AG10803 (cell line): ENCODE measurements at regions not wholly inside any gene's neighbourhood (a gene's known extent, or its start where the extent isn't known, plus 50 kb on each side); places are given as distances from the start of the nearest gene placed in this dataset.

ENCODE experiments used
- DNase-seq: peaks from one replicate; pipeline ENCODE4 v3.0.0; 2010; ENCODE audit warnings: low read depth
- H3K4me3 ChIP-seq: 2 replicates; pipeline ENCODE4 v1.5.1; 2011; ENCODE audit warnings: mild to moderate bottlenecking, low read length, control low read depth
- TF ChIP-seq, protein P1 (sequence below): conservative IDR thresholded peaks from 2 replicates; pipeline ENCODE4 v1.5.1; 2011; ENCODE audit warnings: mild to moderate bottlenecking, low read length, control low read depth, inconsistent platforms

GRCh38 chr6:77204555-77204954 lies 258.7 kb downstream of the HTR1B start:
- H3K4me3 ChIP-seq, result no peak overlapping the region
- TF ChIP-seq, protein P1, sequence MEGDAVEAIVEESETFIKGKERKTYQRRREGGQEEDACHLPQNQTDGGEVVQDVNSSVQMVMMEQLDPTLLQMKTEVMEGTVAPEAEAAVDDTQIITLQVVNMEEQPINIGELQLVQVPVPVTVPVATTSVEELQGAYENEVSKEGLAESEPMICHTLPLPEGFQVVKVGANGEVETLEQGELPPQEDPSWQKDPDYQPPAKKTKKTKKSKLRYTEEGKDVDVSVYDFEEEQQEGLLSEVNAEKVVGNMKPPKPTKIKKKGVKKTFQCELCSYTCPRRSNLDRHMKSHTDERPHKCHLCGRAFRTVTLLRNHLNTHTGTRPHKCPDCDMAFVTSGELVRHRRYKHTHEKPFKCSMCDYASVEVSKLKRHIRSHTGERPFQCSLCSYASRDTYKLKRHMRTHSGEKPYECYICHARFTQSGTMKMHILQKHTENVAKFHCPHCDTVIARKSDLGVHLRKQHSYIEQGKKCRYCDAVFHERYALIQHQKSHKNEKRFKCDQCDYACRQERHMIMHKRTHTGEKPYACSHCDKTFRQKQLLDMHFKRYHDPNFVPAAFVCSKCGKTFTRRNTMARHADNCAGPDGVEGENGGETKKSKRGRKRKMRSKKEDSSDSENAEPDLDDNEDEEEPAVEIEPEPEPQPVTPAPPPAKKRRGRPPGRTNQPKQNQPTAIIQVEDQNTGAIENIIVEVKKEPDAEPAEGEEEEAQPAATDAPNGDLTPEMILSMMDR, result no peak
- DNase-seq, result no peak

DNA sequence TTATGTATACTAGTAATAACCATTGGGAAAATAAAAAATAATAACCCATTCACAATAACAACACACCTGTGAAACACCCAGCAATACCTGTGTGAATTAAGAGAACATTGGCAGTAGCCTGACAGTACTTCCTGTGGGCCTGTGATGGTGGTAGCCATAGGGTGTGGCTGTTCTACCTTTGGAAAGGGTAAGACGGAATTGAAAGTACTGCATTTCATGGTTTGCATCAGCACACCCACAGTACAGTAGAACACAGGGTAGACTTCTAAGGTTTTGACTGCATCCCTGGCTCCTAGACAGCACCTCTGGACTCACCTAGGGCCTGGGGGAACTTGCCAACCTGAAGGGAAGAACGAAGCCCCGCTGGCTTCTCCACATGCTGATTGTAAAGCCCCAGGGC lies 279.8 kb downstream of the HTR1B start:
- no peak for DNase-seq
- TF ChIP-seq, protein P1, result no peak
- H3K4me3 ChIP-seq, result no peak overlapping the region

DNA sequence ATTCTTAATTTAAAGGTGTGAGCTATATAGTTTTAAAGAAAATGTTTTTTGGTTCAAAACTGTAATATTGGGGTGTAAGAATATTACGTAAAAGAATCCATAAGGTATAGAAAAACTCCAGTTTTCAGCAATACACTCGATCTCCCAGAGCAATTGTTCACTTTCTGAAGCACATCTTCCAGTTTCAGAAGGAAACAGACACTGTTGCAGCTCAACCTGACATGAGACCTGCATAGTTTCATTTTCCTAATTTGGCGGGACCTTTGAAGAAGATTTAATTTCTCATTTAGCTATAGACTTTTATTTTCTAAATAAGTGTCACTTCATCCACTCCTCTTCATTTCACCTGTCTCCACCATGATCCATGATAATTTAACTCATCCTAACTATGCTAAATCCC lies 281.5 kb downstream of the HTR1B start:
- no peak for DNase-seq
- no peak overlapping the region for H3K4me3 ChIP-seq
- TF ChIP-seq, protein P1, result no peak

GRCh38 chr6:77180326-77180725 lies 283.0 kb downstream of the HTR1B start:
- no peak overlapping the region for H3K4me3 ChIP-seq
- no peak for DNase-seq
- TF ChIP-seq, protein P1, result no peak

DNA sequence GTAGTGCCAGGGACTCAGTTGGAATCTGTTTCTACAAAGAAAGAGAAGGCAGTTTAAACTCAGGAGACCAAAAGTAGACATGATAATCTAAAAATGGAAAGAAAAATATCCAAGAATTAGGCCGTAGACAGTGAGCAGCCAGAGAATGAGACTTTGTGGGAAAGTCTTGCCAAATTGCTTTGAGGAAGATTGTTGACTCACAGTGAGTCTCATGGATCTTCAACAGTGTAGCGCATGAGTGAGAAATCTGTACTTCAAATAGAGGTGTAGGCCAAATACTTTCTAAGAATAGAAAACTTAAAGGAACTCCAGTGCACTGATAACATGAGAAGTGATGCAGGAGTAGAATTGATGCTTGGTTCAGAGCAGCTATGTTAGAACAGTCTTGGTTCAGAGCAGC lies 284.5 kb downstream of the HTR1B start:
- TF ChIP-seq, protein P1, result no peak
- DNase-seq, result peak; percentile 59
- H3K4me3 ChIP-seq, result no peak overlapping the region

- no peak overlapping the region for H3K4me3 ChIP-seq
- DNase-seq, result no peak
- TF ChIP-seq, protein P1, result no peak
Observed at GRCh38 chr6:77177470-77177869, 285.8 kb downstream of the HTR1B start.

GRCh38 chr6:77173472-77174074 lies 289.7 kb downstream of the HTR1B start:
- peak; percentile 2 for DNase-seq
- H3K4me3 ChIP-seq, result no peak overlapping the region

More at GRCh38 chr6:77173472-77174074, 289.7 kb downstream of the HTR1B start:
- TF ChIP-seq, protein P1, result peak; percentile 21; the same call in 1 of the 2 replicates
